Tibial artery (tissue), 4 donors: ENCODE measurements at regions not wholly inside any gene's neighbourhood (a gene's known extent, or its start where the extent isn't known, plus 50 kb on each side); places are given as distances from the start of the nearest gene placed in this dataset.

Source experiments
- DNase-seq, 2 donors: peaks; one replicate each; pipeline ENCODE4 v3.0.0-alpha.2; 2019
- H3K27ac ChIP-seq, 2 donors: fragments of 200-600 bp; sonication (generic) in 1 of 2; 1 replicate in 1 of 2; 2 replicates in 1 of 2; pipeline ENCODE4 v1.5.1; 2018 to 2019; ENCODE audit warnings: mild to moderate bottlenecking in 1 of 2
- H3K27me3 ChIP-seq, 2 donors: fragments of 200-600 bp; sonication (generic) in 1 of 2; one replicate each; pipeline versions ENCODE4 v1.5.1 to v1.6.0; 2016 to 2019
- H3K36me3 ChIP-seq, 3 donors: fragments of 200-600 bp; sonication (generic) in 2 of 3; one replicate each; pipeline ENCODE4 v1.5.1; 2016 to 2019; ENCODE audit warnings: mild to moderate bottlenecking in 2 of 3
- H3K4me1 ChIP-seq, 4 donors: fragments of 200-600 bp; sonication (generic) in 2 of 4; 1 replicate in 3 of 4; 2 replicates in 1 of 4; pipeline ENCODE4 v1.5.1; 2016 to 2019
- H3K4me3 ChIP-seq, 2 donors: fragments of 200-600 bp; sonication (generic) in 1 of 2; 1 replicate in 1 of 2; 2 replicates in 1 of 2; pipeline ENCODE4 v1.5.1; 2018 to 2019; ENCODE audit warnings: mild to moderate bottlenecking in 2 of 2
- H3K9me3 ChIP-seq, 3 donors: fragments of 200-600 bp; sonication (generic) in 1 of 3; one replicate each; pipeline ENCODE4 v1.5.1; 2016 to 2019
- intact Hi-C: fragments of 100-400 bp; cut with DNase I; formaldehyde crosslinking; loops from one replicate; pipeline ENCODE4 v1.15.0; 2023; ENCODE audit warnings: low total_unique reads
- TF ChIP-seq, protein P1 (sequence below), 2 experiments: fragments of 200-600 bp in 1 of 2; fragments of 450-650 bp in 1 of 2; IDR thresholded peaks; one replicate each; pipeline ENCODE4 v1.5.1; 2017 to 2019; ENCODE audit warnings: antibody characterized with exemption in 2 of 2, mild to moderate bottlenecking in 1 of 2, moderate library complexity in 1 of 2

DNA sequence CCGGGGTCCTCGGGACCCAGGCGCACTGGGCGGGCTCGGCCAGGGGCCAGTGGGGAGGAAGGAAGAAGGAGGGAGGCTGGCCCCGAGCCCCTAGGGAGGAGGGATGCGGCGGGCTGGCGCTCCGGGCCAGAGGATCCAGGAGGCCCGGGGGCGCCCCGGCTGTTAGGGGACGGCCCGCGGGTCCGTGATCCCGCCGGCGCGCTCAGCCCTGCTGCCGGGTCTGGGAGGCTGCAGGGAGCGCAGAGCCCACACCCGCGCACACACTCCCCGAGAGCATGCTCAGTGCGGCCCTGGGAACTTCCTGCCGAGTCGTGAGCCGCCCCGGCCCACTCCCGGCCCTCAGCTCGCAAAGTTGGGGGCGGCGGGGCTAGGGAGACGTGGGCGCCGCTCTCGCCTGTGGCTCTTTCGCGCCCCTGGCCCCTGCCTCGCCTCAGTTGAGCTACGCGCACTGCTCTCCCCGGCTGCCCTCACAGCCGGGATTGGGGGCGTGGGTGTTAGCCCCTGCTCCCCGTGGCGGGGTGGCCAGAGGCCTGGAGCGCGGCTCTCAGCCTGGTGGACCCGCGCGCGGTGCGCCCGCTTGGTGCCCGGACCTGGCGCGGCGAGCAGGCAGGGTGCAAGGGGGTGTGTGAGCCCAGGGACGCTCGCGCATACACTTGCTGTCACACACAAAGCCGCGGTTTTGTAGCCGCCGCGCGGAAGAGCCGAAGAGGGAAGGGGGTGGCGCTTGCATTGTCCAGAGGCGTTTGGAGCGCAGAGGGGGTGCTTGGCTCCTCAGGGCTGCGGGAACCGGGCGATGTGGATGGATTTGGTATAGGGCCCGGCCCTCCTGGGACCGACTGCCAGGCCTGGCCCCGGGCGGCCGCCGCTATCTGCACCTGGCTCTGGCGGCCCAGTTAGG, 132.9 kb upstream of the MGAT5 start:
- Histone ChIP-seq H3K9me3 (no peaks in the 10 kb centered on the region), H3K4me3 (peak overlapping the region; percentile 79 to 91), H3K36me3 (no peaks in the 10 kb centered on the region), H3K27me3 (no peaks in the 10 kb centered on the region), H3K4me1 (peaks cover 0 to 45% (median 25%) of the 10 kb centered on the region in 4 donors), H3K27ac (peak overlapping the region; percentile 93 to 95)
- TF ChIP-seq, protein P1, sequence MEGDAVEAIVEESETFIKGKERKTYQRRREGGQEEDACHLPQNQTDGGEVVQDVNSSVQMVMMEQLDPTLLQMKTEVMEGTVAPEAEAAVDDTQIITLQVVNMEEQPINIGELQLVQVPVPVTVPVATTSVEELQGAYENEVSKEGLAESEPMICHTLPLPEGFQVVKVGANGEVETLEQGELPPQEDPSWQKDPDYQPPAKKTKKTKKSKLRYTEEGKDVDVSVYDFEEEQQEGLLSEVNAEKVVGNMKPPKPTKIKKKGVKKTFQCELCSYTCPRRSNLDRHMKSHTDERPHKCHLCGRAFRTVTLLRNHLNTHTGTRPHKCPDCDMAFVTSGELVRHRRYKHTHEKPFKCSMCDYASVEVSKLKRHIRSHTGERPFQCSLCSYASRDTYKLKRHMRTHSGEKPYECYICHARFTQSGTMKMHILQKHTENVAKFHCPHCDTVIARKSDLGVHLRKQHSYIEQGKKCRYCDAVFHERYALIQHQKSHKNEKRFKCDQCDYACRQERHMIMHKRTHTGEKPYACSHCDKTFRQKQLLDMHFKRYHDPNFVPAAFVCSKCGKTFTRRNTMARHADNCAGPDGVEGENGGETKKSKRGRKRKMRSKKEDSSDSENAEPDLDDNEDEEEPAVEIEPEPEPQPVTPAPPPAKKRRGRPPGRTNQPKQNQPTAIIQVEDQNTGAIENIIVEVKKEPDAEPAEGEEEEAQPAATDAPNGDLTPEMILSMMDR (IDR thresholded peaks at IDR 0.05), result no peak
- DNase-seq, result peak; percentile 60 to 81
- intact Hi-C loops, result loop anchor here (10.0 kb wide), 1 partner anchor 64 kb away; no protein-coding TSS in a partner anchor

DNA sequence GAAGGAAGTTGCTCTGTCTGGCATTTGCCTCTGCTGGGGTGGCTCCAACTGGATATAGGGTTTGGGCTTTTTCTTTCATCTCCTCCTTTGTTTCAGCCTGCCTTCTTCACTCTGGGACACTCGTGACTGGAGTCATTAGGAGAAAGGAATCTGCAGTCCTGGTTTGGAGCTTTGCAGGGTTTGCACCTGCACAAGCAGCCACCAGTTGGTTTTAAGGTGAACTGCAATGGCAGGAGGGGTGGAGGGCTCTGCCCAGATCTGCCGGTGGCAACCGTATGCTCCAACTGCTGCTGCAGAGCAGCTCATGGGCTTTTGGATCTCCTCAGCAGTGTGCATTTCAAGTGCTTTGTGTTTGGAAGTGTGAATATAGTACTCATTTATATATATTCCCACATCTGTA, 131.3 kb upstream of the MGAT5 start:
- intact Hi-C loops, result loop anchor here (10.0 kb wide), 1 partner anchor 62 kb away; no protein-coding TSS in a partner anchor
- Histone ChIP-seq H3K4me1 (peaks cover 0 to 47% (median 25%) of the 10 kb centered on the region in 4 donors), H3K27ac (no peak overlapping the region), H3K27me3 (no peaks in the 10 kb centered on the region), H3K9me3 (no peaks in the 10 kb centered on the region), H3K4me3 (no peak overlapping the region), H3K36me3 (no peaks in the 10 kb centered on the region)
- TF ChIP-seq, protein P1 (IDR thresholded peaks at IDR 0.05), result no peak
- DNase-seq, result no peak

DNA sequence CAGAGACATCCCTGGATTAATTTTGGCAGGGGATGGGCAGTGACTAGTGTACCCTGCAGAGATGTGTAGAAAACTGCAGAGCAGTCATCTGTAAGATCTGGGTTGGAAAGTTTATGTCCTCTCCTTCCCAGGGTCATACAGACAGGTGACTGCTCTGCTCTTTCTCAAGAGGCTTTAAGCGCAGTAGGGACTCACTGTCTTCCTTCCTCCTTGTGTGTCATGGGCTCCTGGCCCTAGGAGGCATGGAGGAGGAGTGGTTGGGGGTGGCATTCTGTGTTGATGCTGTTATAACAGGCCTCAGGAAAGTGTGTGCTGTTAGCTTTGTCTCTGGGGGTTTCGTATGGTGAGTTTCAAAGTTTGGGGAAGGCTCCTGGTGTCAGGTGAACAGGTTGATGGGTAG, 130.5 kb upstream of the MGAT5 start:
- Histone ChIP-seq H3K4me1 (peaks cover 0 to 49% (median 25%) of the 10 kb centered on the region in 4 donors), H3K4me3 (no peak overlapping the region), H3K27me3 (no peaks in the 10 kb centered on the region), H3K9me3 (no peaks in the 10 kb centered on the region), H3K36me3 (no peaks in the 10 kb centered on the region), H3K27ac (no peak overlapping the region)
- DNase-seq, result no peak
- TF ChIP-seq, protein P1 (IDR thresholded peaks at IDR 0.05), result no peak
- intact Hi-C loops, result loop anchor here (10.0 kb wide), 1 partner anchor 61 kb away; no protein-coding TSS in a partner anchor

DNA sequence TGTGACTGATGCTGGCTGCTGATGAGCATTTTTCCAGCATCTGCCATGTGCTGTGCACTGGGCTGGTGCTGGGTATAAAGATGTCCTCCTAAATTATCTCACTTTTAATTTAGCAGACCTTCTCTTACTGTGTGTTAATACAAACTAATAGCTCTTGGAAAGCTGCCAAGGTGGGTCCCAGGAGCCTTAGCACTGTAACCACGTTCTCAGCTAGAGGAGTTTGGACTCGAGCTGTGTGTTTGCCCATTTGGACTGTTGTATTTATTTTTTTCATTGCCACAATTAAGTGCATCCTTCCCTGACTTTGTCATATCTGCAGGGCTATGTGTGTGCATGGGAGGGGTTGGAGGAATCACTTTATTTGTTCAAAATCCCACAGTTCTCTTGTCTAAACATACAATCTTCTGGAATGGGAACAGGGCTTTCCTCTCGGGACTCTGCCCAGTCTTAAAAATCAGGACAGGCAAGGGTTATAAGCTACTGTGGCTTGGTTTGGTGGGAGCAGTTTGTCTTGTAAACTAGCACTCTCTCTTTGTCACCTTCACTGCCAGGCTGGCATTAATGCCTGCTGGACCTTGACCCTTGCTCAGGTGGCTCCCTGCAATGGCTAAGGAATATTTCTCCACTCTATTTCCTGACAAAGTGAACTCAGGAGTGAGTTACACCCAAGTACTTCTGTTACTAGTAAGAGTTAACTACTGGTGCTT, 129.7 kb upstream of the MGAT5 start:
- Histone ChIP-seq H3K27me3 (no peaks in the 10 kb centered on the region), H3K4me3 (no peak overlapping the region), H3K27ac (no peak overlapping the region), H3K9me3 (no peaks in the 10 kb centered on the region), H3K36me3 (no peaks in the 10 kb centered on the region), H3K4me1 (peaks cover 0 to 42% (median 17%) of the 10 kb centered on the region in 4 donors)
- TF ChIP-seq, protein P1 (IDR thresholded peaks at IDR 0.05), result no peak
- intact Hi-C loops, result loop anchor here (10.0 kb wide), 1 partner anchor 61 kb away; no protein-coding TSS in a partner anchor
- DNase-seq, result no peak

DNA sequence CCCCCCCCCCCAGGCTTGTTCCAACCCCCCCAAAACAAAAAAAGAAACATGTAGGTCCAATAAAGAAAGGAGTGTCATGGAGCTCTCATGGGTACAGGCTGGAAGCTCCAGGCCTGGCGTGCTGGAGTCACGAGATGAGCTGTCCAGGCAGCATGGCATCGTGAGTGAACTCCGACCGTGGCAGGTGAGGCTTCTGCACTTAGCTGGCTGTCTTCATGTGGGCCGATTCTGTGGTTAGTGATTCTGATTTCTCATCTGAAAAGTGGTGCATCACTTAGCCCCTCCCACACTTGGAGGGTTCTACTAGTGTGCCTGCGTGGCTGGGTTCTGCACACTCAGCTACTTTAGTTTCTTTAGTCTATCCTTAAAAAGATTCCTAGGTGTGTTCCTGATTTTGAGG, 126.4 kb upstream of the MGAT5 start:
- intact Hi-C loops, result loop anchor here (10.0 kb wide), 1 partner anchor 57 kb away; no protein-coding TSS in a partner anchor
- H3K36me3 ChIP-seq, result no peaks in the 10 kb centered on the region
- H3K27ac ChIP-seq, result no peak overlapping the region
- no peaks in the 10 kb centered on the region for H3K27me3 ChIP-seq
- H3K4me3 ChIP-seq, result no peak overlapping the region
- TF ChIP-seq, protein P1 (IDR thresholded peaks at IDR 0.05), result no peak
- H3K4me1 ChIP-seq, result peaks cover 0 to 22% (median 8%) of the 10 kb centered on the region in 4 donors
- H3K9me3 ChIP-seq, result no peaks in the 10 kb centered on the region
- DNase-seq, result no peak
